ENCODE measurements at regions not wholly inside any gene's neighbourhood (a gene's known extent, or its start where the extent isn't known, plus 50 kb on each side); places are given as distances from the start of the nearest gene placed in this dataset.

- H3K36me3 ChIP-seq (replicated peaks in 1 of 2; ENCODE audit: control insufficient read depth in 1 of 2, insufficient read depth in 2 of 2, low read length in 2 of 2), result no peaks in the 10 kb centered on the region
- H3K27me3 Mint-ChIP-seq (ENCODE audit: low read depth in 3 of 3), result peaks cover 0 to 1% (median 0%) of the 10 kb centered on the region in 3 donors
- H3K27ac ChIP-seq (ENCODE audit: low read depth in 1 of 2, low read length in 2 of 2), result no peak overlapping the region
- peaks cover 17 to 21% of the 10 kb centered on the region in 2 donors for H3K4me1 ChIP-seq (ENCODE audit: control insufficient read depth in 1 of 2, insufficient read depth in 2 of 2, low read length in 2 of 2)
- intact Hi-C loops (cut with micrococcal nuclease), result no loop called here
- H3K36me3 Mint-ChIP-seq, result no peaks in the 10 kb centered on the region
- no peak overlapping the region for H3K9ac ChIP-seq (ENCODE audit: insufficient read depth, low read length, poor library complexity, severe bottlenecking)
- no peaks in the 10 kb centered on the region for H4K20me1 ChIP-seq (ENCODE audit: insufficient read depth, low read length)
- WGBS (ENCODE audit: insufficient coverage), result no CpG with 5 or more reads among the region's 5 CpGs
- no peaks in the 10 kb centered on the region for H3K79me2 ChIP-seq (ENCODE audit: insufficient read depth, low read length)
- no peak overlapping the region for H3K27ac Mint-ChIP-seq
- peaks cover 0 to 5% (median 0%) of the 10 kb centered on the region in 7 donors for H3K9me3 Mint-ChIP-seq
- H3K9me3 ChIP-seq (replicated peaks in 1 of 2; ENCODE audit: control insufficient read depth in 1 of 2, insufficient read depth in 1 of 2, low read length in 2 of 2), result no peaks in the 10 kb centered on the region
- H3K4me1 Mint-ChIP-seq, result peaks cover 43% of the 10 kb centered on the region
- H2AFZ ChIP-seq (ENCODE audit: insufficient read depth, low read depth, low read length, poor library complexity, severe bottlenecking), result no peak overlapping the region
- no peak for DNase-seq
- H3K4me2 ChIP-seq (replicated peaks; ENCODE audit: extremely low read depth, low read length, poor library complexity, severe bottlenecking), result no peak overlapping the region
- H3K27me3 ChIP-seq (ENCODE audit: control insufficient read depth in 2 of 2, insufficient read depth in 2 of 2, low read length in 2 of 2), result no peaks in the 10 kb centered on the region
- no peak overlapping the region for H3K4me3 ChIP-seq (replicated peaks in 1 of 3; ENCODE audit: low read depth in 2 of 3, low read length in 3 of 3)
- TF ChIP-seq CTCF (IDR thresholded peaks at IDR 0.05), result no peak
- no peak overlapping the region for H3K4me3 Mint-ChIP-seq
Observed at GRCh38 chr15:38667890-38668850, 103.6 kb upstream of the RASGRP1 start.

GRCh38 chr15:38668898-38669391 lies 104.3 kb upstream of the RASGRP1 start:
- TF ChIP-seq CTCF (IDR thresholded peaks at IDR 0.05), result no peak
- Histone ChIP-seq H3K4me1 (ENCODE audit: control insufficient read depth in 1 of 2, insufficient read depth in 2 of 2, low read length in 2 of 2) (peaks cover 17 to 23% of the 10 kb centered on the region in 2 donors), H3K27me3 (ENCODE audit: control insufficient read depth in 2 of 2, insufficient read depth in 2 of 2, low read length in 2 of 2) (no peaks in the 10 kb centered on the region), H2AFZ (ENCODE audit: insufficient read depth, low read depth, low read length, poor library complexity, severe bottlenecking) (no peak overlapping the region), H3K9ac (ENCODE audit: insufficient read depth, low read length, poor library complexity, severe bottlenecking) (no peak overlapping the region), H3K79me2 (ENCODE audit: insufficient read depth, low read length) (no peaks in the 10 kb centered on the region), H4K20me1 (ENCODE audit: insufficient read depth, low read length) (no peaks in the 10 kb centered on the region), H3K27ac (ENCODE audit: low read depth in 1 of 2, low read length in 2 of 2) (no peak overlapping the region), H3K4me2 (replicated peaks; ENCODE audit: extremely low read depth, low read length, poor library complexity, severe bottlenecking) (no peak overlapping the region), H3K4me3 (replicated peaks in 1 of 3; ENCODE audit: low read depth in 2 of 3, low read length in 3 of 3) (no peak overlapping the region), H3K36me3 (replicated peaks in 1 of 2; ENCODE audit: control insufficient read depth in 1 of 2, insufficient read depth in 2 of 2, low read length in 2 of 2) (no peaks in the 10 kb centered on the region), H3K9me3 (replicated peaks in 1 of 2; ENCODE audit: control insufficient read depth in 1 of 2, insufficient read depth in 1 of 2, low read length in 2 of 2) (no peaks in the 10 kb centered on the region)
- intact Hi-C loops (cut with micrococcal nuclease), result no loop called here
- no peak for DNase-seq
- Mint-ChIP-seq H3K27ac (no peak overlapping the region), H3K36me3 (no peaks in the 10 kb centered on the region), H3K4me3 (no peak overlapping the region), H3K27me3 (ENCODE audit: low read depth in 3 of 3) (peaks cover 0 to 1% (median 0%) of the 10 kb centered on the region in 3 donors), H3K9me3 (peaks cover 0 to 5% (median 0%) of the 10 kb centered on the region in 7 donors), H3K4me1 (peaks cover 46% of the 10 kb centered on the region)
- 98% methylated on average over 4 of the region's 8 CpGs for WGBS (ENCODE audit: insufficient coverage)
